Right renal pelvis (tissue), 4 donors: ENCODE measurements at regions not wholly inside any gene's neighbourhood (a gene's known extent, or its start where the extent isn't known, plus 50 kb on each side); places are given as distances from the start of the nearest gene placed in this dataset.

Experiments
- DNase-seq, 4 donors: peaks; one replicate each; pipeline ENCODE4 v3.0.0-alpha.2; 2013; ENCODE audit warnings: low read depth in 4 of 4, low spot score in 3 of 4, missing footprints in 1 of 4

- no peak for DNase-seq
Measured at GRCh38 chr17:6325741-6326140, 109.2 kb downstream of the AIPL1 start.

GRCh38 chr17:6325051-6325450 lies 109.9 kb downstream of the AIPL1 start:
- DNase-seq = no peak

- no peak for DNase-seq
Measured at GRCh38 chr17:6323626-6324356, 111.1 kb downstream of the AIPL1 start.

- no peak for DNase-seq
Measured at GRCh38 chr17:6322316-6322715, 112.6 kb downstream of the AIPL1 start.

GRCh38 chr17:6314311-6314710 lies 120.6 kb downstream of the AIPL1 start:
- DNase-seq = no peak

GRCh38 chr17:6313835-6314234 lies 121.1 kb downstream of the AIPL1 start:
- DNase-seq = no peak

GRCh38 chr17:6306820-6307219 lies 128.1 kb downstream of the AIPL1 start:
- no peak for DNase-seq

DNA sequence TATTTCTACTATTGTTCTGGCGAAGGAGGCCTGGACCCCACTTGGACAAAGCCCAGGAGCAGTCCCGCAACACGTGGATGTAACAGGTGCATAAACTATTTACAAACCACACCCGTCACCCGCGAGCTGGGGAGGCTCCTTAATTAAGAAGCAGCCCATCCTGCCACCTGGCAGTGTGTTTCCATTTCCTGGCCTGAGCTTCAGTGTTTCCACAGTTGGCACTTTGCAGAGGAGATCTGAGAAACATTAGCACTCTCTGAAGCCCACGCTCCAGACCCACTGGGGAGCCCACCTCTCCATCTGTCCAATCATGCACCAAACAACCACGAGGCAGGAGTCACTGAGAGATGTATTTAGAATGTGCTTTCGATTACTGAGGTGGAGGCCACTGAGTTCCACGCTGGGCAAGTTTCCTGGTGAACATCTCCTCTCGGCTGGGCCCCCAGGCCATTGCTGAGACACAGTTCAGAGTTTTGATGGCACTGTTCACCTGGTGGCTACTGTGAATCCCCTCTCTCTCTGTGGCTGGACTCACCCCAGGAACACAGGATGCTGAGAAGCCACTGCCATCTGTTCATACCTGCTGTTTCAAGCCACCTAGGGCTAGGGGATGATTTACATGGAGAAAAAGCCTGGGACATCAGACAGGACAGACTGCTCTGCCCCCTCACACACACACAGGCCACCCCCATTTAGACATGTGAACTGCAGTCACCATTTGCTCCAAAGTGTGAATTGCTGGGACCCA lies 129.1 kb downstream of the AIPL1 start:
- no peak for DNase-seq

GRCh38 chr17:6304894-6305612 lies 129.9 kb downstream of the AIPL1 start:
- DNase-seq = no peak

DNA sequence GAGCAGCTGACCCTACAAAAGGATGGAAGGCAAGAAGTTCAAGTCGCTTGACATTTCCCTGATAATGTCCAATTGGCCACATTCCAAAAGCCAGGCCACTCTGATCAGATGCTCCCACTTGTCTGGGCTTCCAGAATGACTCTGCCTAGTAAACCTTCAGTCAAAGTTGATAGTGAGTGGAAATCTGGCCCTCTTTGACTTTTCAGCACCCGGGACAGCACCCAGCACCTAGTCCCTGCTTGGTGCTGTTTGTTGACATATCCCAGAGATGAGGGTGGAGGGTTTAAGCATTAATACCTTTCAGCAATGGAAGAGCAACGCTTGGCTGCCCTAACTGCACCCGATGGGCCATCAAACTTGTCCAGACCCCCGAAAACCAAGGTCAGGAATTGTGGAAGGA lies 131.3 kb downstream of the AIPL1 start:
- peak; percentile 53 to 67 (median 60) for DNase-seq

GRCh38 chr17:6299275-6299674 lies 135.6 kb downstream of the AIPL1 start:
- no peak for DNase-seq

- DNase-seq = no peak
Measured at GRCh38 chr17:6297960-6298359, 137.0 kb downstream of the AIPL1 start.

GRCh38 chr17:6297119-6297518 lies 137.8 kb downstream of the AIPL1 start:
- no peak for DNase-seq

DNA sequence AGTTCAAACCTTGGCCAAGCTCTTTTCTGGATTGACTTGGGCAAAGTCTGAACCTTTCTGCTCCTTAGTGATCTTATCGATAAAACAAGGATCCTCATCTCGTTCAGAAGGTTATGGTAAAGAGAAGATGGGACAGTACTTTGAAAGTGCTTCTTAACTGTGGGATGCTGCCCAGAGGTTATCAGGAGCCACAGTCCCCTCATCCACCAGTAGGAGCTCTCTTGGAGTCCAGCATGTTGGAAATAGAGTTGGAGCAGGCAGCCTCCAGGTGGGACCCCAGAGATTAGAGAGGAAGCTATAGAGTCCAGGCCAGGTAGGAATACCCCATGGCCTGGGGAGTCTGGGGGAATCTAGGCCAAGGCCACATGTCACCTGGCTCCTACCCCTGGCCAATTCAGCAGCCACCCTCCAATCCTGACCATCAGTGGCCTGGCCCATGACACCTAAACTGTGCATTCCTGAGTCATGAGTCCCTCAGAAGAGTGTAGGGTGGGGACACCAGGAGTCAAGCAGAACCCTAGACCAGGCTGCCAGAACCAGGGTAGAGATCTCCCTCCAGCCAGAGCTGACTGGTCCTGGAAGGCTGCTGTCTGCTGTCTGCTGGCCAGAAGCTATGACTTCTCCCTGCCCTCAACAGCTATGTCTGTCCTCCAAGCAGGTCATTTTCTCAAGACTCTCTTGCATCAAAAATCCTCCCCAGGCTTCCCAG lies 144.3 kb downstream of the AIPL1 start:
- no peak for DNase-seq

DNA sequence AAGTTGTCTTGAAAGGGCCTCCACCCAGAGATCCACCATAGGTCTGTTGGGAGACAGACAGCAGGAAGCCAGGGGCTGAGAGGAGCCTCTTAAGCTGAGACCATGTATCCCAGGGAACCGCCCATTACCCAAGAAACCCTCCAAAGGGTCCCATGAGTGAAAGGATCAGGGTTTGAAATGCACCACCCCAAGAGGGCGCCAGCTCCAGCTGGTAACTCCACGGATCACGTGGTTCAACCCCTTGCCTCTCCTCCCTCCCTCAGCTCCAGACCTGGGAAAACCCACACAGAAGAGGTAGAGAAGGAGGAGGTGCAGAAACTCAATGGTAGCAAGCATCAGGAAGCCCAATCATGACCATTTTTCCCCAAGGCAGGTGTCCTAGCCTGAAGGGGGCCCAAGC lies 148.7 kb downstream of the AIPL1 start:
- no peak for DNase-seq

DNA sequence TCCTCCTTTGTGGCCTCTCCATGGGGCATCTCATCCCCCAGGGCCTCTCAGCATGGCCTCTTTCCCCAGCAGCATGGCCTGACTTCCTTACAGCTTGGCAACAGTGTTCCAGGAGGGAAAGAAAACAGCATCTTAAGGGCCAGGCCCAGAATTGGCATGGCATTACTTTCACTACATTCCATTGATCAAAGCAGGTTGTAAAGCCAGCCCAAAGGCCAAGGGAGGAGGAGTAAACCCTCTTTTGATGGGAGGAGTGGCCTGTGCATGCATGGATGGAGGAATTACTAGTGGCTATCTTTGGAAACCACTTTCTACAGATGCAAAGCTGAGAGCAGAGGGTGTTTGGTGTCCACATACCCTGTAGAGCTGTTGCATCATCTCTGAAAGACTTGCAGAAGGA lies 149.4 kb downstream of the AIPL1 start:
- no peak for DNase-seq

- DNase-seq = no peak
Measured at GRCh38 chr17:6279659-6280058, 155.3 kb downstream of the AIPL1 start.

GRCh38 chr17:6278376-6278775 lies 156.5 kb downstream of the AIPL1 start:
- DNase-seq = no peak

DNA sequence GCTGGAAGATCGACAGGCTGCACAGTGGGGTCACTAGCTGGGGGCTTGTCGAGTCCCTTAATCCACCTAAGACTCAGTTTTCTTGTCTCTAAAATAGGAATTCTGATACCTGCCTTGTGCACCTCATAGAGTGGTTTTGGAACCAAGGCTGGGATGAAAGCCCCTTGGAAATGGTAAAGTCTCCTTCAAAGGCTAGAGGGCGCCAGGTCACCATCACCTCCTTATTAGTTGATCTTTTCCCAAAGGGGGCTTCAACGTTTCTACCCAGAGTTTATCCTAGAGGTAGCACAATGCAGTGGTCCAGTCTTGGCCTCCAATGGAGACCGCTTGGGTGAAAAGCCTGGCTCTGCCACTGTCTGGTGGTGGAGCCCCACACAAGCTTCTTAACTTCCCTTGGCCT lies 158.2 kb downstream of the AIPL1 start:
- DNase-seq = no peak

DNA sequence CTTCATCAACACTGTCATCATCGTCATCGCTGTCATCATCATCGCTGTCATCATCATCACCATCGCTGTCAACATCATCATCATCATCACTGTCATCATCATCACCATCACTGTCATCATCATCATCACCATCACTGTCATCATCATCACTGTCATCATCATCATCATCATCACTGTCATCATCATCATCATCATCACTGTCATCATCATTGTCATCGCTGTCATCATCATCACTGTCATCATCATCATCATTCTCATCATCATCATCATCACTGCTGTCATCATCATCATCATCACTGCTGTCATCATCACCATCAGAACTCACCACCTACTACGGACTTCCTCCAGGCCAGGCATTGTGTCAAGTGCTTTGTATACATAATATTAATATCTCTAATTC lies 160.6 kb downstream of the AIPL1 start:
- no peak for DNase-seq

DNA sequence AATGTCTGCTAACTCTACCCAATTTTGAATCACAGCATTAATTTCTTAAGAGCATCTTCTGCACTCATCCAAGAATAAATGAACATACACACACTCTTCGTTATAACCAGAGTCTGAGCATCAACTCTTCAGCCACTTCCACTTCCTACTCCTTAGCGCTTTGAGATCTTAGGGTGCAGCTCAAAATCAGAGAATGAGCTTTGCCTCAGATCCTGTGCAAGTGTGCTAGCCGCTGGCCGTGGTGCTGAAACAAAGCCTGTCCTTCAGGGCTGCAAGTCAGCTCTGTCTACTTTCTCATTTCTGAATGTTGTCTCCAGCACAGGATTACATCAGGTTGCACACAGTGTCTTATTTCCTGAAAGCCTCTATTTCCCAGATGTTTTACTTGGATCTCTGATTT lies 165.4 kb downstream of the AIPL1 start:
- peak; percentile 43 to 72 (median 54) for DNase-seq
